Esophagus squamous epithelium (tissue), 4 donors: ENCODE measurements at regions not wholly inside any gene's neighbourhood (a gene's known extent, or its start where the extent isn't known, plus 50 kb on each side); places are given as distances from the start of the nearest gene placed in this dataset.

ENCODE experiments used
- CTCF ChIP-seq, 6 experiments: fragments of 450-650 bp in 4 of 6; fragments of 200-600 bp in 2 of 6; sonication (generic) in 2 of 6; IDR thresholded peaks; one replicate each; pipeline ENCODE4 v1.5.1; 2016 to 2019; ENCODE audit warnings: antibody characterized with exemption in 6 of 6, mild to moderate bottlenecking in 4 of 6, moderate library complexity in 4 of 6
- POLR2A ChIP-seq, 4 donors: fragments of 450-650 bp; IDR thresholded peaks; one replicate each; pipeline ENCODE4 v1.6.1; 2017; ENCODE audit warnings: antibody characterized with exemption in 4 of 4, mild to moderate bottlenecking in 4 of 4, moderate library complexity in 3 of 4

DNA sequence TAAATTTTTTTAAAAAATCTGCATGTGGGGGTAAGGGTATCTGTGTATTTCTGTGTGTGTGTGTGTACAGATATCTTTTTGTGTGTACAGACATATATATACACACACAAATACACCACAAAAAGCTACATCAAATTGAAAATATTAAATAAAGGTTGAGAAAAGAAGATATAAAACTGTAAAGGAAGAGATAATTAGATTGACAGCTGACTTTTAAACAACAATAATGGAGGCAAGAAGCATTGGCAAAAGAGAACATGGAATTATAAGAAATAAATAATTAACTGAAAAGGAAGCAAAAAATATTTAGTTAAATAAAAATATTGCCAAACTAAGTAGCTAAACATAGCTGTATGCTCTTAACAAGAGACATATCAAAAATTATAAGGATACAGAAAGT is 291.4 kb downstream of the FSCB start:
- no peak for TF ChIP-seq CTCF (IDR thresholded peaks at IDR 0.05)
- no peak for TF ChIP-seq POLR2A (IDR thresholded peaks at IDR 0.05)
